Uterus (tissue), 3 donors: ENCODE measurements at regions not wholly inside any gene's neighbourhood (a gene's known extent, or its start where the extent isn't known, plus 50 kb on each side); places are given as distances from the start of the nearest gene placed in this dataset.

Experiments used
- DNase-seq, 2 donors: peaks; one replicate each; pipeline ENCODE4 v3.0.0-alpha.2; 2019 to 2020
- H3K27ac ChIP-seq, 2 donors: fragments of 200-600 bp; sonication (generic); 1 replicate in 1 of 2; 2 replicates in 1 of 2; pipeline ENCODE4 v1.5.1; 2016 to 2018
- H3K27me3 ChIP-seq, 2 donors: fragments of 200-600 bp; sonication (generic); one replicate each; pipeline ENCODE4 v1.5.1; 2018 to 2019; ENCODE audit warnings: control low read depth in 1 of 2
- H3K36me3 ChIP-seq, 2 donors: fragments of 200-600 bp; sonication (generic); one replicate each; pipeline ENCODE4 v1.5.1; 2019; ENCODE audit warnings: control low read depth in 1 of 2
- H3K4me1 ChIP-seq, 2 donors: fragments of 200-600 bp; sonication (generic); one replicate each; pipeline ENCODE4 v1.5.1; 2018 to 2019; ENCODE audit warnings: control low read depth in 1 of 2
- H3K4me3 ChIP-seq, 2 donors: fragments of 200-600 bp; sonication (generic); 1 replicate in 1 of 2; 2 replicates in 1 of 2; pipeline ENCODE4 v1.5.1; 2018 to 2019; ENCODE audit warnings: mild to moderate bottlenecking in 1 of 2
- H3K9me3 ChIP-seq, 2 donors: fragments of 200-600 bp; sonication (generic); one replicate each; pipeline ENCODE4 v1.5.1; 2019; ENCODE audit warnings: control low read depth in 1 of 2
- POLR2A ChIP-seq, 2 donors: fragments of 450-650 bp; IDR thresholded peaks; one replicate each; pipeline ENCODE4 v1.6.1; 2016; ENCODE audit warnings: antibody characterized with exemption in 2 of 2, mild to moderate bottlenecking in 1 of 2, moderate library complexity in 1 of 2
- intact Hi-C: fragments of 100-400 bp; cut with DNase I; formaldehyde crosslinking; loops from one replicate; pipeline ENCODE4 v1.15.1; 2023; ENCODE audit warnings: low total_unique reads
- TF ChIP-seq, protein P1 (sequence below), 4 experiments: fragments of 200-600 bp in 2 of 4; fragments of 450-650 bp in 2 of 4; sonication (generic) in 2 of 4; IDR thresholded peaks; one replicate each; pipeline ENCODE4 v1.5.1; 2016 to 2019; ENCODE audit warnings: antibody characterized with exemption in 4 of 4, mild to moderate bottlenecking in 2 of 4, moderate library complexity in 1 of 4
- donor health status: DM: yes; HTN: yes; CAD: no.

- H3K36me3 ChIP-seq: no peaks in the 10 kb centered on the region
- no peaks in the 10 kb centered on the region for H3K27me3 ChIP-seq
- H3K4me3 ChIP-seq: no peak overlapping the region
- no peak for DNase-seq
- TF ChIP-seq POLR2A (IDR thresholded peaks at IDR 0.05): no peak
- TF ChIP-seq, protein P1, sequence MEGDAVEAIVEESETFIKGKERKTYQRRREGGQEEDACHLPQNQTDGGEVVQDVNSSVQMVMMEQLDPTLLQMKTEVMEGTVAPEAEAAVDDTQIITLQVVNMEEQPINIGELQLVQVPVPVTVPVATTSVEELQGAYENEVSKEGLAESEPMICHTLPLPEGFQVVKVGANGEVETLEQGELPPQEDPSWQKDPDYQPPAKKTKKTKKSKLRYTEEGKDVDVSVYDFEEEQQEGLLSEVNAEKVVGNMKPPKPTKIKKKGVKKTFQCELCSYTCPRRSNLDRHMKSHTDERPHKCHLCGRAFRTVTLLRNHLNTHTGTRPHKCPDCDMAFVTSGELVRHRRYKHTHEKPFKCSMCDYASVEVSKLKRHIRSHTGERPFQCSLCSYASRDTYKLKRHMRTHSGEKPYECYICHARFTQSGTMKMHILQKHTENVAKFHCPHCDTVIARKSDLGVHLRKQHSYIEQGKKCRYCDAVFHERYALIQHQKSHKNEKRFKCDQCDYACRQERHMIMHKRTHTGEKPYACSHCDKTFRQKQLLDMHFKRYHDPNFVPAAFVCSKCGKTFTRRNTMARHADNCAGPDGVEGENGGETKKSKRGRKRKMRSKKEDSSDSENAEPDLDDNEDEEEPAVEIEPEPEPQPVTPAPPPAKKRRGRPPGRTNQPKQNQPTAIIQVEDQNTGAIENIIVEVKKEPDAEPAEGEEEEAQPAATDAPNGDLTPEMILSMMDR (IDR thresholded peaks at IDR 0.05): no peak
- intact Hi-C loops: no loop called here
- H3K27ac ChIP-seq: no peak overlapping the region
- no peaks in the 10 kb centered on the region for H3K4me1 ChIP-seq
- H3K9me3 ChIP-seq: no peaks in the 10 kb centered on the region
Measured at GRCh38 chr3:177881351-177881750, 654.9 kb upstream of the KCNMB2 start.

DNA sequence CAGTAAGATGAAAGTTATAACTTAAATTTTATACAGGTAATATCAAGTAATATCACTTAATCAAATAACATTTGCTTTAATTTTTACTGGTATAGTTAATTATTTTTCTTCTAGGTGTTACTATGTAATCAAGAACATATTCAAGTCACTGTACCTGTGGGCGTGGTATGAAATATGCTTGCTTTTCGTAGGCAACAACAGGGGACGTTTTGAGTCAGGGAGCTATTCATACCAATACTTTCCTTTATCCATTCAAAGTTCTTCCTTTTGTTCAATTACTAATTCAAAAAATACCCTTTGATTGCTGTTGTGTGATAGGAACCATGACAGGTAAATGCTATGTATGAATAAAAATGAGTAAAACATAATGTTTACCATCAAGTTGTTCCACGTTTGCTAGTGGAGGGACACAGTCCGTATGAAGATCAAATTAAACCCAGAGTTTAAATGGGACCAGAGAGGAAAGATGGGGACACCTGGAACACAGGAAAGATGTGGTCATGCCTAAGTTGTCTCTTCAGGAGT lies 654.0 kb upstream of the KCNMB2 start:
- no peaks in the 10 kb centered on the region for H3K9me3 ChIP-seq
- DNase-seq: no peak
- H3K36me3 ChIP-seq: no peaks in the 10 kb centered on the region
- no peak for TF ChIP-seq POLR2A (IDR thresholded peaks at IDR 0.05)
- TF ChIP-seq, protein P1 (IDR thresholded peaks at IDR 0.05): no peak
- no peaks in the 10 kb centered on the region for H3K27me3 ChIP-seq
- intact Hi-C loops: no loop called here
- no peak overlapping the region for H3K4me3 ChIP-seq
- H3K27ac ChIP-seq: no peak overlapping the region
- no peaks in the 10 kb centered on the region for H3K4me1 ChIP-seq

GRCh38 chr3:177883091-177883490 lies 653.1 kb upstream of the KCNMB2 start:
- Histone ChIP-seq H3K27ac (no peak overlapping the region), H3K4me3 (no peak overlapping the region), H3K27me3 (no peaks in the 10 kb centered on the region), H3K4me1 (no peaks in the 10 kb centered on the region), H3K36me3 (no peaks in the 10 kb centered on the region), H3K9me3 (no peaks in the 10 kb centered on the region)
- no peak for DNase-seq
- TF ChIP-seq, protein P1 (IDR thresholded peaks at IDR 0.05): no peak
- no peak for TF ChIP-seq POLR2A (IDR thresholded peaks at IDR 0.05)
- intact Hi-C loops: no loop called here

DNA sequence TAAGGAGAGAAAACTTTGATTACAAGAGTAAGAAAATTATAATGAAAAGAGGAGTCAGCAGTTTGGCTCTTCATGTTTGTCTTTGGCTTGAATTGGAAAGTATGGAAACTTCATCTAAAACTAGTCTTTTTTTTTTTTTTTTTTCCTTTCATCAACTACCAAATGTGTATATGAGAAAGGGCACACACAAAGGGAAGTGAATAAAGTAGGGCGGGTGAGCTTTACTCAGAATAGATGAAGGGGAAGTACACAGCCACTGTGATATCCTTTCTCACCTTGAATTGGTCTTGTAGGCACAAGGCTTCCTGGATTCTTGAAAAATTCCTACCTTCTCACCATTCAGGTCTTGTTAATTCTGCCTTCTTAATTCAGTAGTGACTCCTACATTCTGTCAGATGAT lies 652.3 kb upstream of the KCNMB2 start:
- H3K4me1 ChIP-seq: no peaks in the 10 kb centered on the region
- intact Hi-C loops: no loop called here
- no peaks in the 10 kb centered on the region for H3K27me3 ChIP-seq
- no peaks in the 10 kb centered on the region for H3K9me3 ChIP-seq
- TF ChIP-seq POLR2A (IDR thresholded peaks at IDR 0.05): no peak
- TF ChIP-seq, protein P1 (IDR thresholded peaks at IDR 0.05): no peak
- no peak for DNase-seq
- H3K4me3 ChIP-seq: no peak overlapping the region
- no peaks in the 10 kb centered on the region for H3K36me3 ChIP-seq
- no peak overlapping the region for H3K27ac ChIP-seq

GRCh38 chr3:177885063-177885462 lies 651.2 kb upstream of the KCNMB2 start:
- Histone ChIP-seq H3K27ac (no peak overlapping the region), H3K36me3 (no peaks in the 10 kb centered on the region), H3K4me1 (no peaks in the 10 kb centered on the region), H3K9me3 (no peaks in the 10 kb centered on the region), H3K4me3 (no peak overlapping the region), H3K27me3 (no peaks in the 10 kb centered on the region)
- no peak for DNase-seq
- intact Hi-C loops: no loop called here
- no peak for TF ChIP-seq POLR2A (IDR thresholded peaks at IDR 0.05)
- TF ChIP-seq, protein P1 (IDR thresholded peaks at IDR 0.05): no peak
